CD4-positive, alpha-beta T cell (primary cell): ENCODE measurements at regions not wholly inside any gene's neighbourhood (a gene's known extent, or its start where the extent isn't known, plus 50 kb on each side); places are given as distances from the start of the nearest gene placed in this dataset.

Experiments
- ATAC-seq: fragments of 200-7000 bp; cut with Tn5 transposase; one replicate; pipeline ENCODE4 v1.10.0; 2022; ENCODE audit warnings: mild to moderate bottlenecking; ENCODE audit not compliant: poor library complexity
- CTCF ChIA-PET: fragments of 350-600 bp; sonication (Branson Sonifier 250); formaldehyde crosslinking; loops from one replicate; lab custom pipeline; 2021; ENCODE audit warnings: antibody characterized with exemption, inconsistent platforms; lab: Charles Lee
- POLR2A ChIA-PET: fragments of 350-600 bp; sonication (Branson Sonifier 250); formaldehyde crosslinking; loops from one replicate; lab custom pipeline; 2021; ENCODE audit warnings: antibody characterized with exemption, inconsistent platforms; lab: Charles Lee
- DNase-seq, 14 experiments: peaks; one replicate each; pipeline ENCODE4 v3.0.0-alpha.2; 2013 to 2020; ENCODE audit warnings: mixed read lengths in 2 of 14
- H3K27ac ChIP-seq, 2 donors: one replicate each; pipeline versions ENCODE4 v1.5.1 to v1.7.0; 2013; ENCODE audit warnings: low read length in 2 of 2, low read depth in 1 of 2, mild to moderate bottlenecking in 1 of 2
- H3K27me3 ChIP-seq, 2 experiments: 1 replicate in 1 of 2; 2 replicates in 1 of 2; pipeline versions ENCODE4 v1.6.1 to v1.7.0; 2013; ENCODE audit warnings: low read length in 2 of 2, control low read depth in 1 of 2, mild to moderate bottlenecking in 1 of 2, moderate library complexity in 1 of 2; ENCODE audit not compliant: insufficient read depth in 2 of 2, control insufficient read depth in 1 of 2
- H3K36me3 ChIP-seq: one replicate; pipeline ENCODE4 v1.6.1; 2013; ENCODE audit warnings: low read length, control low read depth; ENCODE audit not compliant: insufficient read depth
- H3K4me1 ChIP-seq: one replicate; pipeline ENCODE4 v1.6.1; 2013; ENCODE audit warnings: low read length, control low read depth; ENCODE audit not compliant: insufficient read depth
- H3K4me3 ChIP-seq: one replicate; pipeline ENCODE4 v1.5.1; 2013; ENCODE audit warnings: mild to moderate bottlenecking, low read length, moderate library complexity
- H3K9me3 ChIP-seq, 2 experiments: 1 replicate in 1 of 2; 2 replicates in 1 of 2; pipeline versions ENCODE4 v1.6.1 to v1.7.0; 2013; ENCODE audit warnings: low read length in 2 of 2, mild to moderate bottlenecking in 2 of 2, control low read depth in 1 of 2, moderate library complexity in 1 of 2; ENCODE audit not compliant: control insufficient read depth in 1 of 2, insufficient read depth in 1 of 2
- H3K27ac Mint-ChIP-seq: one replicate; pipeline ENCODE4 v1.8.0; 2020; ENCODE audit warnings: mixed read lengths
- H3K27me3 Mint-ChIP-seq: one replicate; pipeline ENCODE4 v1.8.0; 2021; ENCODE audit warnings: mixed read lengths
- H3K36me3 Mint-ChIP-seq: one replicate; pipeline ENCODE4 v1.8.0; 2021; ENCODE audit warnings: low read depth, mixed read lengths
- H3K4me1 Mint-ChIP-seq: one replicate; pipeline ENCODE4 v1.8.0; 2021; ENCODE audit warnings: low read depth, mixed read lengths
- H3K4me3 Mint-ChIP-seq: one replicate; pipeline ENCODE4 v1.8.0; 2020; ENCODE audit warnings: mild to moderate bottlenecking, mixed read lengths
- H3K9me3 Mint-ChIP-seq: one replicate; pipeline ENCODE4 v1.8.0; 2020; ENCODE audit warnings: mixed read lengths
- CTCF ChIP-seq: fragments of 200-600 bp; IDR thresholded peaks from one replicate; pipeline ENCODE4 v1.8.0; 2022; ENCODE audit warnings: antibody characterized with exemption, mild to moderate bottlenecking
- intact Hi-C, 2 experiments: fragments of 100-400 bp; cut with DNase I in 1 of 2; cut with micrococcal nuclease in 1 of 2; formaldehyde crosslinking; loops; one replicate each; pipeline versions ENCODE4 v1.15.1 to v1.9.0; 2023 to 2025; cut with DNase I, micrococcal nuclease

- peaks cover 29% of the 10 kb centered on the region for H3K27me3 Mint-ChIP-seq
- peaks cover 3 to 4% of the 10 kb centered on the region in 2 experiments for H3K27me3 ChIP-seq
- no peaks in the 10 kb centered on the region for H3K4me1 Mint-ChIP-seq
- no peak overlapping the region for H3K27ac ChIP-seq
- ATAC-seq (no peak), DNase-seq (no peak)
- ChIA-PET CTCF (no interaction called here), POLR2A (no interaction called here)
- no peak for TF ChIP-seq CTCF
- no peaks in the 10 kb centered on the region for H3K4me1 ChIP-seq
- no peaks in the 10 kb centered on the region for H3K9me3 Mint-ChIP-seq
- no peak overlapping the region for H3K4me3 Mint-ChIP-seq
- H3K27ac Mint-ChIP-seq: no peak overlapping the region
- H3K36me3 ChIP-seq: no peaks in the 10 kb centered on the region
- no peaks in the 10 kb centered on the region for H3K36me3 Mint-ChIP-seq
- intact Hi-C loops: no loop called here
- H3K9me3 ChIP-seq: peaks cover 5 to 7% of the 10 kb centered on the region in 2 experiments
- H3K4me3 ChIP-seq: no peak overlapping the region
These were observed 161.8 kb upstream of the SPRED2 start for GRCh38 chr2:65594150-65594549.

DNA sequence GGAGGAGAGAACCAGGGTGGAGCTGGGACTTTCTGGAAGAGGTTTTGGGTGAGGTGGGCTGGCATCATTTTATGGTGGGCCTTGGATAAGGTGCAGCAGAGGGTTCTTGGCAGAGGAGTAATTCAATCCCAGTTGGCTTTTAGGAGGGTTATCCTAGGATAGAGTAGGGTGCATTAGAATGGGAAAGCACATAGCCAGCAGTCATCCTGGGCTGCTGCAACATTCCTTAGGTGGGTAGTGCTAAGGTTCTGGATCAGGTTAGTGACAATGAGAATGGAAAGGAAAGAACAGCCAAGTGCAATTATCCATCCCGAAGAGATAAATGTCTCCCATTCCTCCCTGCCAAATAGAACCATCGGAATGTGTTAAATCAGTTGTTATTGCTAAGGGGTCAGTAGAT is 157.3 kb upstream of the SPRED2 start:
- no peak for TF ChIP-seq CTCF
- Mint-ChIP-seq H3K27me3 (peaks cover 22% of the 10 kb centered on the region), H3K4me1 (no peaks in the 10 kb centered on the region), H3K36me3 (no peaks in the 10 kb centered on the region), H3K27ac (no peak overlapping the region), H3K9me3 (no peaks in the 10 kb centered on the region), H3K4me3 (no peak overlapping the region)
- Histone ChIP-seq H3K9me3 (peaks cover 2% of the 10 kb centered on the region in 2 experiments), H3K27ac (no peak overlapping the region), H3K4me1 (no peaks in the 10 kb centered on the region), H3K36me3 (no peaks in the 10 kb centered on the region), H3K27me3 (peaks cover 0 to 3% of the 10 kb centered on the region in 2 experiments), H3K4me3 (no peak overlapping the region)
- CTCF ChIA-PET: no interaction called here
- POLR2A ChIA-PET: no interaction called here
- DNase-seq: no peak
- ATAC-seq: no peak
- intact Hi-C loops: no loop called here

- H3K4me1 Mint-ChIP-seq: no peaks in the 10 kb centered on the region
- intact Hi-C loops: no loop called here
- Histone ChIP-seq H3K4me3 (no peak overlapping the region), H3K27ac (no peak overlapping the region), H3K9me3 (no peaks in the 10 kb centered on the region), H3K4me1 (no peaks in the 10 kb centered on the region), H3K27me3 (peaks cover 0 to 3% of the 10 kb centered on the region in 2 experiments), H3K36me3 (no peaks in the 10 kb centered on the region)
- no peaks in the 10 kb centered on the region for H3K36me3 Mint-ChIP-seq
- peaks cover 22% of the 10 kb centered on the region for H3K27me3 Mint-ChIP-seq
- ATAC-seq: no peak
- no peak overlapping the region for H3K27ac Mint-ChIP-seq
- no peak overlapping the region for H3K4me3 Mint-ChIP-seq
- no peaks in the 10 kb centered on the region for H3K9me3 Mint-ChIP-seq
- no peak for TF ChIP-seq CTCF
- ChIA-PET CTCF (interaction anchor here (0.6 kb wide), 1 partner anchor 17 kb away, joined by 3 read pairs; no protein-coding TSS in a partner anchor), POLR2A (no interaction called here)
- DNase-seq: no peak
These were observed 155.4 kb upstream of the SPRED2 start for GRCh38 chr2:65587779-65588178.
